K562 (cell line): ENCODE measurements at regions not wholly inside any gene's neighbourhood (a gene's known extent, or its start where the extent isn't known, plus 50 kb on each side); places are given as distances from the start of the nearest gene placed in this dataset.

Source experiments
- ATAC-seq: fragments of 200-7000 bp; cut with Tn5 transposase; 3 replicates; pipeline ENCODE4 v1.9.1; 2020; ENCODE audit warnings: moderate library complexity
- BruUV-seq: library from RNA; stranded (reverse); fragments of 400-500 nt; replicated peaks from 2 replicates; lab custom pipeline; 2021; lab: Mats Ljungman, UMichigan
- CTCF ChIA-PET: fragments of 300-600 bp; formaldehyde crosslinking; extraction: SDS; loops from one replicate; lab custom pipeline; 2021; ENCODE audit warnings: low intra/inter-chr PET ratio; lab: Yijun Ruan, JAX
- POLR2A ChIA-PET: fragments of 300-600, 350-650 bp; sonication (Branson Sonifier 250); formaldehyde crosslinking; extraction: SDS; loops from one replicate; lab custom pipeline; 2021; ENCODE audit warnings: antibody characterized with exemption, inconsistent platforms; lab: Yijun Ruan, JAX
- DNase-seq, 4 experiments: peaks; one replicate each; pipeline versions ENCODE4 v3.0.0 to v3.0.0-alpha.2; 2011 to 2018; ENCODE audit warnings: low spot score in 3 of 4, mixed read lengths in 3 of 4; ENCODE audit errors: extremely low read depth in 1 of 4
- FAIRE-seq: peaks from 2 replicates; lab custom pipeline; 2011; peaks lifted over from hg19 to GRCh38; lab: Jason Lieb, UNC
- H2AFZ ChIP-seq: 2 replicates; pipeline ENCODE4 v1.6.0; 2011; ENCODE audit warnings: low read depth, low read length, control low read depth, inconsistent platforms
- H3K27ac ChIP-seq: fragments of 200-600 bp; 3 replicates; pipeline ENCODE4 v1.8.0; 2011; ENCODE audit warnings: low read depth, mild to moderate bottlenecking, control low read depth, inconsistent platforms, low read length, moderate library complexity, mixed read lengths; ENCODE audit errors: extremely low read depth
- H3K27me3 ChIP-seq, 2 experiments: fragments of 300-600 bp in 1 of 2; 2 replicates in 1 of 2; 3 replicates in 1 of 2; pipeline versions ENCODE4 v1.6.0 to v1.8.0; 2011; ENCODE audit warnings: inconsistent platforms in 2 of 2, low read length in 2 of 2, mild to moderate bottlenecking in 1 of 2, mixed read lengths in 1 of 2, moderate library complexity in 1 of 2; ENCODE audit not compliant: control insufficient read depth in 2 of 2, insufficient read depth in 2 of 2
- H3K36me3 ChIP-seq: fragments of 300-600 bp; 3 replicates; pipeline ENCODE4 v1.8.0; 2011; ENCODE audit warnings: mild to moderate bottlenecking, low read length, inconsistent platforms; ENCODE audit not compliant: control insufficient read depth, insufficient read depth
- H3K4me1 ChIP-seq, 2 experiments: fragments of 200-600 bp in 1 of 2; replicated peaks in 1 of 2; 2 replicates in 1 of 2; 3 replicates in 1 of 2; pipeline versions ENCODE4 v1.5.1 to v1.8.0; 2011; ENCODE audit warnings: inconsistent platforms in 2 of 2, low read length in 2 of 2, mild to moderate bottlenecking in 1 of 2, mixed read lengths in 1 of 2, moderate library complexity in 1 of 2; ENCODE audit not compliant: control insufficient read depth in 2 of 2, insufficient read depth in 2 of 2
- H3K4me2 ChIP-seq: 2 replicates; pipeline ENCODE4 v1.6.1; 2011; ENCODE audit warnings: low read length, control low read depth, inconsistent platforms, mixed read lengths; ENCODE audit not compliant: insufficient read depth
- H3K4me3 ChIP-seq: fragments of 200-600 bp; sonication (generic), shearing (Covaris generic); 2 replicates; pipeline ENCODE4 v1.5.1; 2016; ENCODE audit warnings: control low read depth, inconsistent platforms
- H3K79me2 ChIP-seq: fragments of 200-600 bp; 3 replicates; pipeline ENCODE4 v1.8.0; 2011; ENCODE audit warnings: low read length, inconsistent platforms; ENCODE audit not compliant: control insufficient read depth, insufficient read depth
- H3K9ac ChIP-seq, 2 experiments: 2 replicates each; pipeline versions ENCODE4 v1.6.0 to v1.6.1; 2011; ENCODE audit warnings: low read depth in 2 of 2, low read length in 2 of 2, control low read depth in 1 of 2, inconsistent platforms in 1 of 2, mild to moderate bottlenecking in 1 of 2, mixed read lengths in 1 of 2; ENCODE audit not compliant: insufficient read depth in 1 of 2
- H3K9me1 ChIP-seq: one replicate; pipeline ENCODE4 v1.6.0; 2011; ENCODE audit warnings: inconsistent platforms, mild to moderate bottlenecking, low read length, moderate library complexity; ENCODE audit not compliant: control insufficient read depth, insufficient read depth
- H3K9me3 ChIP-seq: replicated peaks from 2 replicates; pipeline ENCODE4 v1.5.1; 2011; ENCODE audit warnings: low read depth, low read length, inconsistent platforms; ENCODE audit not compliant: control insufficient read depth, insufficient read depth
- H4K20me1 ChIP-seq: replicated peaks from 2 replicates; pipeline ENCODE4 v1.6.1; 2011; ENCODE audit warnings: low read length, inconsistent platforms, mixed read lengths; ENCODE audit not compliant: control insufficient read depth, insufficient read depth
- MCM5 ChIP-seq: fragments of 450-650 bp; IDR thresholded peaks from 2 replicates; pipeline ENCODE4 v1.6.1; 2016; ENCODE audit warnings: low read depth
- NCOA6 ChIP-seq: fragments of 450-650 bp; IDR thresholded peaks from 2 replicates; pipeline ENCODE4 v1.6.1; 2017; ENCODE audit warnings: mild to moderate bottlenecking
- SNIP1 ChIP-seq: fragments of 450-650 bp; IDR thresholded peaks from 2 replicates; pipeline ENCODE4 v1.7.1; 2017; ENCODE audit warnings: low read depth, mild to moderate bottlenecking
- SRF ChIP-seq, 2 experiments: fragments of 250-450, 450-650 bp in 1 of 2; sonication (Bioruptor Pico) in 1 of 2; sonication (generic) in 1 of 2; formaldehyde crosslinking; IDR thresholded peaks; 2 replicates each; pipeline versions ENCODE4 v1.5.0 to v1.5.1; 2020 to 2022; ENCODE audit warnings: mild to moderate bottlenecking in 1 of 2, missing genetic modification reagents in 1 of 2
- ZFP36 ChIP-seq: fragments of 150-350 bp; IDR thresholded peaks from 2 replicates; pipeline ENCODE4 v1.6.1; 2018; ENCODE audit warnings: low read length, low read depth; ENCODE audit not compliant: partially characterized antibody
- ZNF217 ChIP-seq: sonication (generic); formaldehyde crosslinking; IDR thresholded peaks from 2 replicates; pipeline ENCODE4 v1.8.0; 2022; ENCODE audit warnings: mild to moderate bottlenecking, missing genetic modification reagents
- ZNF431 ChIP-seq: sonication (generic); formaldehyde crosslinking; IDR thresholded peaks from 2 replicates; pipeline ENCODE4 v1.8.0; 2022; ENCODE audit warnings: mild to moderate bottlenecking, missing genetic modification reagents
- WGBS: fragments of 100-300 bp; shearing (Covaris generic); methylation state at CpG from one replicate; pipeline ENCODE4 v1.1.6; 2016; ENCODE audit warnings: low coverage, mixed read lengths; ENCODE audit not compliant: insufficient coverage; ENCODE audit errors: missing lambda C conversion rate; 5-methylcytosine and 5-hydroxymethylcytosine counted together
- in situ Hi-C: fragments of 300-500 bp; cut with MboI; formaldehyde crosslinking; loops from 4 replicates; pipeline ENCODE4 v1.15.0; 2018; ENCODE audit warnings: inconsistent platforms, mixed read lengths
- intact Hi-C: fragments of 100-400 bp; cut with micrococcal nuclease; formaldehyde crosslinking; loops from 2 replicates; pipeline ENCODE4 v1.14.2; 2022
- TF ChIP-seq, protein P1 (sequence below): fragments of 450-650 bp; IDR thresholded peaks from 2 replicates; pipeline ENCODE4 v1.6.1; 2014; ENCODE audit warnings: low read depth, mild to moderate bottlenecking, moderate library complexity, borderline replicate concordance

DNA sequence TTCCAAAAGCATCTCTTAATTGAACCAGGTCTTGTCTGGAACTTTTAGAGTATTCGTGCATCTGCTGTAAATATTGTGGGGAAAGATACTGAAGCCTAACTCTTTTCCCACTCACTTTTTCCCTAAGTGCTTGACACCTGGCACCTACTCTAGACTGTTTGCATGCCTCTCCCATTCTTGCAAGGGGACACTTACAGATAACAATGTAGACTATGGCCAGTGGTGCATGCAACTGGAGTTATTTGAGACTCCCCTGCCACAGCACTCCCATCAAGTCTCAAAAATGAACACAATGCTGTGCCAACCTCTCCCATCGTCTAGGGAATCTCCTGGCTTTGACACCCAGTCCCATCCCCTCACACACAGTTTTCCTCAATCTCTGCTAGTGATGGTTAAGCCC lies 118.6 kb upstream of the ATP1B1 start:
- Histone ChIP-seq H3K9me3 (no peaks in the 10 kb centered on the region), H2AFZ (no peak overlapping the region), H3K79me2 (no peaks in the 10 kb centered on the region), H3K27me3 (no peaks in the 10 kb centered on the region), H4K20me1 (no peaks in the 10 kb centered on the region), H3K4me3 (no peak overlapping the region), H3K4me2 (no peak overlapping the region), H3K4me1 (no peaks in the 10 kb centered on the region), H3K9ac (no peak overlapping the region), H3K27ac (no peak overlapping the region), H3K9me1 (no peaks in the 10 kb centered on the region), H3K36me3 (no peaks in the 10 kb centered on the region)
- intact Hi-C loops (no loop called here), in situ Hi-C loops (no loop called here)
- WGBS: 0% methylated on average over 2 of the region's 2 CpGs
- DNase-seq (no peak), ATAC-seq (no peak), FAIRE-seq (no peak)
- ChIA-PET POLR2A (no interaction called here), CTCF (no interaction called here)
- no TSS peak for BruUV-seq
- TF ChIP-seq ZFP36 (no peak), NCOA6 (no peak), ZNF217 (CRISPR knock-in tag) (no peak), SRF (CRISPR knock-in tag; IDR thresholded peaks at IDR 0.05) (no peak), ZNF431 (CRISPR knock-in tag) (no peak), MCM5 (no peak), SNIP1 (no peak)
- TF ChIP-seq, protein P1, sequence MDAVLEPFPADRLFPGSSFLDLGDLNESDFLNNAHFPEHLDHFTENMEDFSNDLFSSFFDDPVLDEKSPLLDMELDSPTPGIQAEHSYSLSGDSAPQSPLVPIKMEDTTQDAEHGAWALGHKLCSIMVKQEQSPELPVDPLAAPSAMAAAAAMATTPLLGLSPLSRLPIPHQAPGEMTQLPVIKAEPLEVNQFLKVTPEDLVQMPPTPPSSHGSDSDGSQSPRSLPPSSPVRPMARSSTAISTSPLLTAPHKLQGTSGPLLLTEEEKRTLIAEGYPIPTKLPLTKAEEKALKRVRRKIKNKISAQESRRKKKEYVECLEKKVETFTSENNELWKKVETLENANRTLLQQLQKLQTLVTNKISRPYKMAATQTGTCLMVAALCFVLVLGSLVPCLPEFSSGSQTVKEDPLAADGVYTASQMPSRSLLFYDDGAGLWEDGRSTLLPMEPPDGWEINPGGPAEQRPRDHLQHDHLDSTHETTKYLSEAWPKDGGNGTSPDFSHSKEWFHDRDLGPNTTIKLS: no peak
